Epithelial cell of esophagus (primary cell): ENCODE measurements at regions not wholly inside any gene's neighbourhood (a gene's known extent, or its start where the extent isn't known, plus 50 kb on each side); places are given as distances from the start of the nearest gene placed in this dataset.
"Not testable (repeated sequence)": the region's sequence is repeated elsewhere in the genome, so short reads cannot be mapped to it uniquely, and the experiment has no call there.

Source experiments
- DNase-seq: peaks from one replicate; pipeline ENCODE4 v3.0.0; 2010; ENCODE audit warnings: low read depth
- H3K4me3 ChIP-seq: 2 replicates; pipeline ENCODE4 v1.5.1; 2011; ENCODE audit warnings: mild to moderate bottlenecking, low read length, control low read depth
- CTCF ChIP-seq: IDR thresholded peaks from 2 replicates; pipeline ENCODE4 v1.5.1; 2011; ENCODE audit warnings: low read depth, mild to moderate bottlenecking, low read length, control low read depth, inconsistent platforms; ENCODE audit not compliant: insufficient read depth; ENCODE audit errors: missing control alignments

DNA sequence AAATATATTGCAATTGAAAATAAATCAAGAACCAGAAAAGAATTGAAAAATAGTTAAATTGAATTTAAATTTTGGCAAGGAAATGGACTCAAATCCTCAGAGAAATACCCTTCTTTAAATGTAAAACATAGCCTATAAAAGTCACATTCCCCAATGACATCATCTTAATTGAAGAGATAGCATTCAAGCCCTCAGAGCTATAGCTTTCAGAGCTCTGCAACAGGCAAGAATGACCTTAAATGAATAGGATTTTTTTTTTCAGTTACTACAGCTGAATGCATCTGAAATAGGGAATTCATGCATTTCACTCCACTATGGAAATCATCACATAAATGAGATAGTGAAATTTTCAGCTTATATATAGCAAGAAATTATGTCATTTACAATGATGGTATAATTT lies 1049.0 kb downstream of the OLFM4 start:
- TF ChIP-seq CTCF = no peak
- no peak for DNase-seq
- no peak overlapping the region for H3K4me3 ChIP-seq

DNA sequence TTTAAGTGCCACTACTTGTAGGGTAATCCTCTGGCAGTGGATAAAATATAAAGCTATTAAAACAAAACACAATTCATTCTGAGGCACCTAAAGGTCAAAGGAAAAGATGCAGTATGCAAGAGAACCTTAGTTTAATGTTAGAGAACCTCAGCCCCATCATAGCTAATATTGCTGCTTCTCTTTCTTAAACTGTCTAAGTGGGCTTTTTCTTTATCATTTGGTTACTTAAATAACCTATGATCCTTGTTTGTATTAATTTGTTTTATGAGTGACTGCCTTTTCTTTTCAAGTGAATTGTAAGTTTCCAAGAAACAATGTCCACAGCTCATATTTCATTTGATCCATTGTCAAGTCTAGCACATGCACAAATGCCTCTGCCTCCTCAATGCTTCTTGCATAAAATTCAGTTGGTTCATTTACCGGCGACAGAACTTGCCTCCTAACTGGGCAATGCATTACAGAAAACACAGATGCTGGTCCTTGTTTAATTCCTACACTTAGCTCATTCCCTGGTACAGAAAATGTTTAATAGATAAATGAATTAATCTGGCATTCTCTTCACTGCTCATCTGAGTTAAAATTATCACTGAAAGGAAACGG lies 1049.8 kb downstream of the OLFM4 start:
- DNase-seq = no peak
- TF ChIP-seq CTCF = no peak
- no peak overlapping the region for H3K4me3 ChIP-seq

- not testable (repeated sequence) for DNase-seq
Observed at GRCh38 chr13:54082309-54082708, 1053.7 kb downstream of the OLFM4 start.

DNA sequence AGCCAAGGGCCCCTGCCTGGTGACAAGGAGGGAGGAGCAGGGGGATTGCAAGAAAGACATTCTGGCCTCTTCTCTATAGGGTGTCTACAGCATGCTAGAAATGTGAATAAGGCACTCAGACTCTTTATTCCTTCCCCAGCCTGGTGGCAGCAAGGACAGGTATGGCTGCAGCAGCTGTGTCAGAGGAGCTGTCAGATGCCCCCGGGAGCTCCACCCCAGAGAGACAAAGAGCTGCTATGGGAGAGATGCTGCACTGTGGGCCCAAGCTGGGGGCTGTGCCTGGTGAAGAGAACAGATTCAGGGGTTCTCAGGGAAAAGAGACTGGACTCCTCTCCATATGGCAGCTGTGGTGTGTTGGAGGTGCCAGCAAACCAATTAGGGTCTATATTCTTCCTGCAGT lies 1063.3 kb downstream of the OLFM4 start:
- DNase-seq = no peak
- TF ChIP-seq CTCF = no peak
- H3K4me3 ChIP-seq = no peak overlapping the region

More at GRCh38 chr13:54082309-54082708, 1053.7 kb downstream of the OLFM4 start:
- not testable (repeated sequence) for H3K4me3 ChIP-seq

- no peak overlapping the region for H3K4me3 ChIP-seq
- no peak for TF ChIP-seq CTCF
- DNase-seq = no peak
Observed at GRCh38 chr13:54092686-54093085, 1064.1 kb downstream of the OLFM4 start.

DNA sequence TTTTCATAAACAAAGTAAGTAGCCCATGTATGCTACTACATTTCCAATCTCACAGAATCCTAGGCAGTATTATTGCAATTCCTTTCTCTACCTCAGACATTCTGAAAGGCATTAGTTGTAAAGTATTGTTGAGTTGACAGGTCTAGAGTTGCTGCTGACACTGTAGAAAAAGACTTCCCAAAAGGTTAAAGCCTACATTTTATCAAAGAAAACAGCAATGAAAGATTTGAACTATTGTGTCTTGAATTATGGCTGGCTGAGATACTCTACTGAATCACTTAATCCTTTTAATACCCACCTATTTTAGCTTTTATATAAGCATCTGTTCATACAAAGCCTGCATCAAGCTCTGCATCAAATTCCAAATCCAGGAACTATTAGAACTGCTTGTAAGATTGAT lies 1082.0 kb downstream of the OLFM4 start:
- H3K4me3 ChIP-seq = no peak overlapping the region
- TF ChIP-seq CTCF = no peak
- DNase-seq = no peak

DNA sequence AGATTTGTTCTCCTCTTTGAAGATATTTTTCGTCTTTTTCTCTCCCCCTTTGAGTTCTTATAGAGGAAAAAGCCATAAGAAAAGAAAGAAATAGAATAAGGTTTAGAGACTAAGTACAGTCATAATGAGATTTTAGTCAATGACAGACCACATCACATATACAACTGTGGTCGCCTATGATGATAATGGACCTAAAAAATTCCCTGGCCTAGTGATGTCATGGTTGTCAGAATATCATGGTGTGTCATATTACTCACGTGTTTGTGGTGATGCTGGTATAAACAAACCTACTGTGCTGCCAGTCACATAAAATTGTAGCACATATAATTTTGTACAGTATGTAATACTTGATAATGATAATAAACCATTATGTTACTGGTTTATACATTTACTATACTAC lies 1096.1 kb downstream of the OLFM4 start:
- no peak for DNase-seq
- H3K4me3 ChIP-seq = no peak overlapping the region
- TF ChIP-seq CTCF = no peak

GRCh38 chr13:54130931-54131330 lies 1102.3 kb downstream of the OLFM4 start:
- H3K4me3 ChIP-seq, DNase-seq: not testable (repeated sequence)

DNA sequence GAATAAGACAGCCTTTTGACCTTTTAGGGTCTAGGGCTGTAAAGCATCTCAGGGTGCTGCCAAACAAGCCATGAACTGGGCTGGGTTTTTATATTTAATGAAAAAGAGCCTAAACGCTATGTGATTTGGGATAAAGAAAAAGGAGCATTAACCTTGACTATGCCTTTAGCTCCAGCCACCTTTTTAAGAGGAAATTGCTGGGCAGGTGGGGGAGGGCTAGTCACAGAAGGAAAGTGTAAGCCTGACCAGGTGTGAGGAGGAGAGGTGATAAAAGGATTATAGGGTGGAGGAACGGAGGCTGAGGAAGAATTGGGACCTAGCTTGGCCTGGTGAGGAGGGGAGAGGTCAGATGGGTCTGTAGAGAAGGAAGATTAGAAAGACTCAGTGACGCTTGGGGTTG lies 1102.8 kb downstream of the OLFM4 start:
- not testable (repeated sequence) for DNase-seq, H3K4me3 ChIP-seq

DNA sequence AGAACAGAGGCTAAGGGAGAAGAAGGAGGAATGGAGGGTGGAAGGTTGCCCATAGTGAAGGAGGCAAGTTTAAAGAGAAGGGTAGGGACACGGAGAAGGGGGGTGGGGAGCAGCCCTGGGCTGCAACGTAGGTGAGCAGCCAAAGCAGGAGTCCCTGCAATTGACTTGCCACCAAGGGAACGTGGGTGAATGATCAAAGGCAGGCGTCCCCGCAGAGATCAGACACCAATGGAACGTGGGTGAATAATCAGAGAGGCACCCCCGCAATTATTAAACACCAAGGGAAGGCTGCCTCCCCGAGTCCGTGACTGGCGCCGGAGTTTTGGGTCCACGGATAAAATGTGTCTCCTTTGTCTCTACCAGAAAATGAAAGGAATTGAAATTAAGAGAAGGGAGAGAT lies 1103.5 kb downstream of the OLFM4 start:
- not testable (repeated sequence) for H3K4me3 ChIP-seq, DNase-seq

DNA sequence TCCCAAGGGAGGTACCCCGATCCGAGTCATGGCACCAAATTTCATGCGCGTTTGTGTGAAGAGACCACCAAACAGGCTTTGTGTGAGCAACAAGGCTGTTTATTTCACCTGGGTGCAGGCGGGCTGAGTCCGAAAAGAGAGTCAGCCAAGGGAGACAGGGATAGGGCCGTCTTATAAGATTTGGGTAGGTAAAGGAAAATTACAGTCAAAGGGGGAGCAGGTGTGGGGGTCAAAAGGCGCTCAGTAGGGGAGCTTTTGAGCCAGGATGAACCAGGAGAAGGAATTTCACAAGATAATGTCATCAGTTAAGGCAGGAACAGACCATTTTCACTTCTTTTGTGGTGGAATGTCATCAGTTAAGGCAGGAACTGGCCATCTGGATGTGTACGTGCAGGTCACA lies 1104.1 kb downstream of the OLFM4 start:
- not testable (repeated sequence) for DNase-seq

More for the DNA sequence above, 1104.1 kb downstream of the OLFM4 start:
- H3K4me3 ChIP-seq = not testable (repeated sequence)
